Dermis blood vessel endothelial cell (primary cell): ENCODE measurements at regions not wholly inside any gene's neighbourhood (a gene's known extent, or its start where the extent isn't known, plus 50 kb on each side); places are given as distances from the start of the nearest gene placed in this dataset.

Experiments
- DNase-seq: peaks from one replicate; pipeline ENCODE4 v3.0.0; 2010

- DNase-seq, result no peak
Observed at GRCh38 chr1:239322369-239322768, 64.0 kb upstream of the CHRM3 start.

GRCh38 chr1:239321877-239322276 is 64.5 kb upstream of the CHRM3 start:
- no peak for DNase-seq

- no peak for DNase-seq
Observed at GRCh38 chr1:239317948-239318347, 68.4 kb upstream of the CHRM3 start.

- no peak for DNase-seq
Observed at GRCh38 chr1:239315631-239316217, 70.6 kb upstream of the CHRM3 start.

- DNase-seq, result no peak
Observed at GRCh38 chr1:239311331-239311730, 75.0 kb upstream of the CHRM3 start.

DNA sequence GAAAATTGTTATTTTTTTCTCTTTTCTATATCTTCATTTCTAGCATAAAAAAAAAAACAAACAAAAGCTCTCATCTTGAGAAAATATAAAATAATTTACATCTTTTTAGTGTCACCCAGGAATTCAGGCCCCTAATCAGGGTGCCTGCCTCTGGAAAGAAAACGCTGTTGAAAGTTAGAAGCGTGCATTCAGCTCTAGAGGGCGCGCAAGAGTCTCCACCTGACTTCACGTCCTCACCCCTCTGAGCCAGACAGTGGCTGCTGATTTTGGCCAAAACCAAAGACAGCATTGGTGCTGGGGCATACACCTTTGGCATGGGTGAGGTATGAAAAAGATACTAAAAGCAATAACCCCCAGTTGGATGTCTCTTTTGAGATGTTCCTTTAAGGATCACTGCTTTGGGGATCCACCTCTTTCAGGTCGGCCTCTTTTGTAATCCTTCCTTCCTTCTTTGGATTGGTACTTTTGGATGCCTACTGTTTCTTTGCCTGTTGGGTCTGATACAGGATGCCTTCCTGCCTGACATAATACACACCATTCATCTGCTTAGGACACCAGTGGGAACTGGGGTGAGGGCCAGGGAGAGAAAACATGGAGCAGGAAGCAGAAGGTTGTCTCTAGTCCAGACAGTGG is 77.6 kb upstream of the CHRM3 start:
- DNase-seq, result no peak

DNA sequence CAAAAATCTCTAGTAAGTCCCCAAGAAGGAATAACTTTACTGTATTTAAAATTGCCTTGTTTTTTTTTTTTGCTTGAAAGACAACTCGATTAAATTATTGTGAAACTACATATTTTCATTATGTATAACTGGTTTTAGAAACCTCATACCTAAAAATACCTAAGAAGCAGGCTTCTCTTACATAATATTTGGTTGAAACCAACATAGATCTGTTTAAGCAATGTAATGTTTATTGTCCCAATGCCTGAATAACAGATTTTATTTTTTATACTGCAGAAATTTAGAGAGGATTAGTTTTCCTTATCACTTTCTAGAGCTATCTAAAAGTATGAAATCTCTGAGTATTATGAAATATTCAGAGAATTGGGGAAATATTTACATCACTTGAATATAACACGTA is 78.5 kb upstream of the CHRM3 start:
- no peak for DNase-seq

DNA sequence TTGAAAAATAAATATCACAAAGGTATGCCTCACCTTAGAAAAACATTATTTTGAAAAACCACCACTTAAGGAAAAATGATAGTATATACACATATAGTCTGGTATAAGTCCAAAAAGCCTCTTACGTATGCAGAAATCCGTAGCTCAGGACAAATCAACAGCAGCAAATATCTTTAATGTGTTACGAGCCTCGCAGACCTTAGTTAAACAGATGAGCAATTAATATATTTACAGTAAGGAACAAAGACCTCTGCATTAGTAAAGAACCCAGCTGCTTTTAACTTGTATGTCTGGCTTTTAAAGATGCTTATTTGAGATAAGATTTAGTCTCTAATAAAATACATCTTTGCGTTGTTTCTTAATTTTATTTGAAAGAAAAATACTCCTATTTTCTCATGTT is 79.9 kb upstream of the CHRM3 start:
- DNase-seq, result no peak

GRCh38 chr1:239303289-239303688 is 83.1 kb upstream of the CHRM3 start:
- no peak for DNase-seq

DNA sequence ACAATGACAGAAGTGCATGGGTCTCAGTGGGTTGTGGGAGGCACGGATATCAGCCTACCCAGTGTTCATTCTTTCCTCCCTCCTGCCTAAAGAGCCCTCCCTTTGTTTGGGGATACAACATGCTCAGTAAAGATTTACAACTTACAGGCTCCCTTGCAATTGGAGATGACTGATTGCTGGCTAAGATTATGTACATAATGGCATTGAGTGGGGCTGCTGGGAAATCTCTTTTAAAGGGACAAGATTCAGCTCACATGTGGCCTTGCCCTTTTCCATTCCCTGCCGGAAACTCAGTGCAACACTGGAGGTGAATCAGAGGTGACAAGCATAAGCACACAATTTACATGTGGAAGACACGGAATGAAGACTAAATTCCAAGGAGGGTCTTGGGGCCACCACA is 83.7 kb upstream of the CHRM3 start:
- no peak for DNase-seq

DNA sequence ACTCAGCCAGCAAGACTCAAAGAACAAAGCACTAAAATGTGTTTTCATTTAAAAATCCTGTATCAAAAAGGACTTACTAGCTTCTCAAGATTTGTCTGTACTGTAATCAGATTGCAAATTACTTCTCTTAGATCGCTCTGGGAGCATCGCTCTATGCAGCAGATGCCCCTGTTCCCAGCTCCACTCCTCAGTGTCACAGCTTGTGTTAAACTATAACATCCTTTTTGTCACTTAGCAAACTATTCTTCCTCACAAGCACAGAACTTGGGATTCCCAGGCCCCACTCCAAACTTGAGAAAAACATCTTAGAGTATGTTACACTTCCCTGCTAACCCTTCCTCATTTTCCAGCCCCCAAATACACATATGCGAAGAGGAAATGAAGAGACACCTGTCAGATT is 85.1 kb upstream of the CHRM3 start:
- no peak for DNase-seq

DNA sequence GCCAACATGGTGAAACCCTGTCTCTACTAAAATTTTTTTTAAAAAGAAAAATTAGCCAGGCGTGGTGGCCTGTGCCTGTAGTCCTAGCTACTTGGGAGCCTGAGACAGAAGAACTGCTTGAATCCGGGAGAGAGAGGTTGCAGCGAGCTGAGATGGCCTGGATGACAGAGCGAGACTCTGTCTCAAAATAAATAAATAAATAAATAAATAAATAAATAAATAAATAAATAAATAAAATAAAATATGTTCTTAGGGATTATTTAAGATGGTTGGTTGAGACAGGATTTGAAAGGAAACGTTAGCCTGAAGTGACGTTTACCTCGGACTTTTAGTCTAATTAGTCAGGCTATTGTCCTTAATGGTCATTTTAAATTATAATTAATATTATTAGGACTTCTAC is 88.5 kb upstream of the CHRM3 start:
- DNase-seq, result no peak

DNA sequence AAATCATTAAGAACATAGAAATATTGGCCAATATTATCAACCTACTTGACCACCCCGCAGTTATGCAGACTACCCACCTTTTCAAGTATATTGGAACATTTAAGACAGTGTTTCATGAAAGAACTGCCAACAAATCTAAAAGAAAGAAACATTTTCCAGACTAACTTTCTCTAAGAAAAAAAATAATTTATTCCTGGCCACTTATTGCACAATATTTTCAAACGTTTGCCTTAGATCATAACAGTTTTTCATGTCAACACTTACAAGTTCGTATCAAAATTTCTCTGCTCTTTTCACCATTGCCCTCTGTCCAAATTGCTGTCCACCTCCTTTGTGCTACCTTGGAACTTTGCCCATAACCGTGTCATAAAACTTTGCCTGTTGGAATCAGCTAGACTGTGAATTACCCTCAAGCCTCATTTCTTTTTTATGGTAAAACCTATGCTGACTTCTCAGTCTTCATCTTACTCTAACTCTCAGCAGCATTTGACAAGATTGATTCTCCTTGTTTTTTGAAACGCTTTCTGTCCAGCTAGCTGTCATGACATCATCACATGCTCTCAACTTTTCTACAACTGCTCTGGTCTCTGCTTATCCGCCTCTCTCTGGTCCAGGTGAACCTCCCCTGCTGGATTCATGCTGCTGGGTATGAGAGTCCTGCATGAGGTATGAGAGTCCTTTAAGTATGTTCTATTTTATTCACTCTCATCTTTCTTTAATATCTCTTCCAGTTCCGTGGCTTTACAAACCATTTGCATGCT is 92.8 kb upstream of the CHRM3 start:
- no peak for DNase-seq

- no peak for DNase-seq
Observed at GRCh38 chr1:239288820-239289554, 97.4 kb upstream of the CHRM3 start.

- no peak for DNase-seq
Observed at GRCh38 chr1:239287296-239287695, 99.1 kb upstream of the CHRM3 start.

DNA sequence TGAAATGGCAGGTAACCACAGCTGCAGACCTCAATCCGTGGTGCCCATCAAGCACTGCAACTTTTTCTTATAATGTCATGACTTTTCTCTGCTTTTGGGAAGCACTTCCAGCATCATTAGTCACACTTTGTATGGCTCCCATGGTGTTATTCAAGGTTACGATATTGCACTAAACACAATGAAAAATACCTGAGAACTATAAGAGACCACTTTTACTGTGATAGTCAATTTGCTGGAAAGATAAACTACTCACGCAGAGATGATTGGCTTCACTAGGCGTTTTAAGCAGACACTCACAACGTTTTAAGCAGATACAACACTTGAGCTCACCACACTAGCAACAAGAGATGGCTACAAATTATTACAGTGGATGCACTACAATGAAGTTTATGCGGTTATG is 103.2 kb upstream of the CHRM3 start:
- DNase-seq, result no peak

DNA sequence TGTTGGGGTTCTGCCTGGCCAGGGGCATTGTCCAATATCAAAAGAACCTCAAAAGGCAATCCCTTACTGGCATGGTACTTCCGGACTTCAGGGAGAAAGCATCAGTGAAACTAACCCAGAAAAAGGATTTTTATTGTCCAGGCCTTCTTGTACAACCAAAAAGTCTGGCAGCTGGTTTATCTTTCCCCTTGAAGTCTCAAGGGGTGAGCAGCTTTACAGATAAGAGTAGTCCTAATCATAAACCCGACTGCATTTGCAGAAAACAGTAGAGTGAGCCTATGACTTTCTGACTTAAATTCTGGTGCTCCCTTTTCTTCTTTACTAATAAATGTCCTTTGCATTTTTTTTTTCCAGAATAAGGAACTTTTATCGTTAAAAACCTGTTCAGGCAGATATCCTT is 104.0 kb upstream of the CHRM3 start:
- DNase-seq, result no peak

DNA sequence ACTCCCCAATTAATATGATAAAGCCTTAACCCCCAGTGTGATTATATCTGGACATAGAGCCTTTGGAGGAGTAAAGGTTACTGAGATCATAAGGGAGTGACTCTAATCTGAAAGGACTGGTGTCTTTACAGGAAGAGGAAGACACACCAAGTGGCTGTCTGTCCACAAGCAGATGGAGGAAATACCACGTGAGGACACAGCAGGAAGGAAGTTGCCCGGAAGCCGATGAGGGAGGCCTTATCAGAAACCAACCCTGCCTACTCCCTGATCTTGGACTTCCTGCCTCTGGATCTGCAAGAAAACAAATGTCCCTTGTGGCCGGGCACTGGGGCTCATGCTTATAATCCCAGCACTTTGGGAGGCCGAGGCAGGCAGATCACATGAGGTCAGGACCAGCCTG is 110.3 kb upstream of the CHRM3 start:
- no peak for DNase-seq

GRCh38 chr1:239274242-239274830 is 112.0 kb upstream of the CHRM3 start:
- DNase-seq, result no peak

- no peak for DNase-seq
Observed at GRCh38 chr1:239270509-239270908, 115.9 kb upstream of the CHRM3 start.

GRCh38 chr1:239269706-239270105 is 116.7 kb upstream of the CHRM3 start:
- no peak for DNase-seq

- no peak for DNase-seq
Observed at GRCh38 chr1:239268941-239269340, 117.4 kb upstream of the CHRM3 start.

DNA sequence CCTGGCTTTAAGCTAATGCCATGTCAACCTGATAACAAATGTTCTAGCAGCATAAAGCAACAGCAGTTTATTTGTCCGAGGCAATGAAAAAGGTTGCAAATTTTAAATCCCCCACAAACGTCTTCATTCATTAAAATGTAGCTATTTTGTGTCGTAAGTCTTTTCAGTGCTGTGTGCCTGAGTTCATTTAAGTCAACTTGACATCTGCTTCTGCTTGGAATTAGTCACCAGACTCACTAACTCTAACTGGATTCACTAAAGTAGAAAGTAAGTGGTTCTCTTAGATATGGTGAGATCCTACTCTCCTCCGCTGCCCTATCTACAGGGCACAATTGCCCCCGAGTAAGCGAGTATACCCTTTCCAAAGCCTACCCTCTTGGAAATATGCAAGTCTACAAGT is 118.4 kb upstream of the CHRM3 start:
- DNase-seq, result no peak
